Spleen (tissue), 7 donors: ENCODE measurements at regions not wholly inside any gene's neighbourhood (a gene's known extent, or its start where the extent isn't known, plus 50 kb on each side); places are given as distances from the start of the nearest gene placed in this dataset.

Experiments
- CTCF ChIP-seq, 11 experiments: fragments of 200-600 bp in 7 of 11; fragments of 450-650 bp in 4 of 11; sonication (generic) in 4 of 11; IDR thresholded peaks in 8 of 11; conservative IDR thresholded peaks in 3 of 11; 1 replicate in 7 of 11; 2 replicates in 4 of 11; pipeline versions ENCODE4 v1.4.0 to v1.8.0; 2016 to 2021; ENCODE audit warnings: antibody characterized with exemption in 11 of 11, inconsistent platforms in 4 of 11, mild to moderate bottlenecking in 1 of 11
- POLR2AphosphoS5 ChIP-seq, 3 donors: sonication (generic); formaldehyde crosslinking; IDR thresholded peaks; one replicate each; pipeline ENCODE4 v1.5.1; 2017; ENCODE audit warnings: antibody characterized with exemption in 3 of 3
- donor health status: DM: no; HTN: no; CAD: no; lungs with moderate emphysema.
- donor health status: DM: no; HTN: no; CAD: no.
- donor health status: DM: no; HTN: no; CAD: no.

GRCh38 chr6:122154912-122155575 is 244.4 kb upstream of the HSF2 start:
- no peak for TF ChIP-seq CTCF (IDR thresholded peaks at IDR 0.05 in 8 of 11, conservative IDR thresholded peaks at IDR 0.05 in 3 of 11)
- peak in 1 of 3 donors; percentile 68 for TF ChIP-seq POLR2AphosphoS5 (IDR thresholded peaks at IDR 0.05)
